Testis (tissue), 2 donors: ENCODE measurements at regions not wholly inside any gene's neighbourhood (a gene's known extent, or its start where the extent isn't known, plus 50 kb on each side); places are given as distances from the start of the nearest gene placed in this dataset.

ENCODE experiments used
- POLR2A ChIP-seq: fragments of 450-650 bp; IDR thresholded peaks from one replicate; pipeline ENCODE4 v1.6.1; 2017; ENCODE audit warnings: antibody characterized with exemption, mild to moderate bottlenecking, moderate library complexity
- TF ChIP-seq, protein P1 (sequence below), 3 experiments: fragments of 450-650 bp in 2 of 3; fragments of 200-600 bp in 1 of 3; sonication (generic) in 1 of 3; IDR thresholded peaks; one replicate each; pipeline ENCODE4 v1.5.1; 2016 to 2019; ENCODE audit warnings: antibody characterized with exemption in 3 of 3, mild to moderate bottlenecking in 2 of 3, moderate library complexity in 1 of 3

DNA sequence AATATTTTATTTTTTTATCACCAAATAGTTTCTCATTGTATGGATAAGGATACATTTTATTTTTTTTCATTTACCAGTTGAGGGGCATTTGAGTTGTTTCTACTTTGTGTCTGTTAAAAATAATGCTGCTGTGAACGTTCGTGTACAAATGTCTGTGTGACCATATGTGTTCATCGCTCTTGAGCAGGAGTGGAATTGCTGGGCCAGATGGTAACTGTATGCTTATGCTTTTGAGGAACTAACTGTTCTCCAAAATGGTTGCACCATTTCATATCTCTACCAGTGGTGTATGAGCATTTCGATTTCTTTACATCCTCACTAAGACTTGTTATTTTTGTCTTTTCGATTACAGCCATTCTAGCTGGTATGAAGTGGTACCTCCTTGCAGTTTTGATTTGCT lies 212.5 kb upstream of the N4BP1 start:
- no peak for TF ChIP-seq POLR2A
- TF ChIP-seq, protein P1, sequence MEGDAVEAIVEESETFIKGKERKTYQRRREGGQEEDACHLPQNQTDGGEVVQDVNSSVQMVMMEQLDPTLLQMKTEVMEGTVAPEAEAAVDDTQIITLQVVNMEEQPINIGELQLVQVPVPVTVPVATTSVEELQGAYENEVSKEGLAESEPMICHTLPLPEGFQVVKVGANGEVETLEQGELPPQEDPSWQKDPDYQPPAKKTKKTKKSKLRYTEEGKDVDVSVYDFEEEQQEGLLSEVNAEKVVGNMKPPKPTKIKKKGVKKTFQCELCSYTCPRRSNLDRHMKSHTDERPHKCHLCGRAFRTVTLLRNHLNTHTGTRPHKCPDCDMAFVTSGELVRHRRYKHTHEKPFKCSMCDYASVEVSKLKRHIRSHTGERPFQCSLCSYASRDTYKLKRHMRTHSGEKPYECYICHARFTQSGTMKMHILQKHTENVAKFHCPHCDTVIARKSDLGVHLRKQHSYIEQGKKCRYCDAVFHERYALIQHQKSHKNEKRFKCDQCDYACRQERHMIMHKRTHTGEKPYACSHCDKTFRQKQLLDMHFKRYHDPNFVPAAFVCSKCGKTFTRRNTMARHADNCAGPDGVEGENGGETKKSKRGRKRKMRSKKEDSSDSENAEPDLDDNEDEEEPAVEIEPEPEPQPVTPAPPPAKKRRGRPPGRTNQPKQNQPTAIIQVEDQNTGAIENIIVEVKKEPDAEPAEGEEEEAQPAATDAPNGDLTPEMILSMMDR (IDR thresholded peaks at IDR 0.05): no peak
